ENCODE measurements at regions not wholly inside any gene's neighbourhood (a gene's known extent, or its start where the extent isn't known, plus 50 kb on each side); places are given as distances from the start of the nearest gene placed in this dataset.

GRCh38 chr3:107247116-107247515 is 130.1 kb upstream of the CCDC54 start:
- no peak for TF ChIP-seq CTCF (conservative IDR thresholded peaks at IDR 0.05 in 1 of 2, IDR thresholded peaks at IDR 0.05 in 1 of 2; ENCODE audit: extremely low read depth in 1 of 2, insufficient read depth in 1 of 2, low read depth in 1 of 2, low read length in 2 of 2)
- TF ChIP-seq EZH2 (IDR thresholded peaks at IDR 0.05; ENCODE audit: borderline replicate concordance, low read length), result no peak

All from mammary epithelial cell (primary cell).